ENCODE measurements at regions not wholly inside any gene's neighbourhood (a gene's known extent, or its start where the extent isn't known, plus 50 kb on each side); places are given as distances from the start of the nearest gene placed in this dataset.

- no peak for TF ChIP-seq POLR2A (IDR thresholded peaks at IDR 0.05)
- no peak for TF ChIP-seq CTCF (IDR thresholded peaks at IDR 0.05)
- TF ChIP-seq POLR2AphosphoS5 (IDR thresholded peaks at IDR 0.05) = no peak
- TF ChIP-seq EP300 (IDR thresholded peaks at IDR 0.05) = no peak
These were observed 226.5 kb upstream of the MCHR2 start for GRCh38 chr6:100220543-100220942.
